MCF 10A (cell line): ENCODE measurements at regions not wholly inside any gene's neighbourhood (a gene's known extent, or its start where the extent isn't known, plus 50 kb on each side); places are given as distances from the start of the nearest gene placed in this dataset.

Source experiments
- BruUV-seq: library from RNA; stranded (reverse); fragments of 400-500 nt; replicated peaks from 2 replicates; lab custom pipeline; 2021; lab: Mats Ljungman, UMichigan
- CTCF ChIA-PET: fragments of 300-600 bp; sonication (Branson Sonifier 250); formaldehyde crosslinking; extraction: SDS; loops from one replicate; lab custom pipeline; 2021; ENCODE audit warnings: antibody characterized with exemption, inconsistent platforms; lab: Yijun Ruan, JAX
- POLR2A ChIA-PET: fragments of 300-600, 350-650 bp; sonication (Branson Sonifier 250); formaldehyde crosslinking; extraction: SDS; loops from one replicate; lab custom pipeline; 2020; ENCODE audit warnings: antibody characterized with exemption, inconsistent platforms; lab: Yijun Ruan, JAX
- DNase-seq: peaks from one replicate; pipeline ENCODE4 v3.0.0-alpha.2; 2018; ENCODE audit not compliant: unreplicated experiment
- H3K27ac Mint-ChIP-seq: one replicate; pipeline ENCODE4 v1.8.0; 2022; ENCODE audit warnings: mild to moderate bottlenecking, low read depth, mixed read lengths; ENCODE audit not compliant: unreplicated experiment
- H3K27me3 Mint-ChIP-seq: one replicate; pipeline ENCODE4 v1.8.0; 2022; ENCODE audit warnings: mixed read lengths; ENCODE audit not compliant: insufficient read depth, unreplicated experiment
- H3K36me3 Mint-ChIP-seq: one replicate; pipeline ENCODE4 v1.8.0; 2022; ENCODE audit warnings: mild to moderate bottlenecking, moderate library complexity, mixed read lengths; ENCODE audit not compliant: insufficient read depth, unreplicated experiment
- H3K4me1 Mint-ChIP-seq: one replicate; pipeline ENCODE4 v1.8.0; 2022; ENCODE audit warnings: mixed read lengths; ENCODE audit not compliant: insufficient read depth, unreplicated experiment
- H3K4me3 Mint-ChIP-seq: one replicate; pipeline ENCODE4 v1.8.0; 2022; ENCODE audit warnings: mild to moderate bottlenecking, moderate library complexity, mixed read lengths; ENCODE audit not compliant: unreplicated experiment
- H3K9me3 Mint-ChIP-seq: one replicate; pipeline ENCODE4 v1.8.0; 2022; ENCODE audit warnings: mixed read lengths; ENCODE audit not compliant: unreplicated experiment
- CTCF ChIP-seq: fragments of 200-600 bp; IDR thresholded peaks from one replicate; pipeline ENCODE4 v1.8.0; 2022; ENCODE audit warnings: antibody characterized with exemption, mild to moderate bottlenecking; ENCODE audit not compliant: unreplicated experiment
- intact Hi-C: fragments of 100-400 bp; cut with micrococcal nuclease; formaldehyde crosslinking; loops from 2 replicates; pipeline ENCODE4 v1.14.1; 2022

- BruUV-seq: no TSS peak
- intact Hi-C loops: loop anchor here (5.0 to 10.0 kb wide), 2 partner anchors 379 to 811 kb away; partner anchors contain the start of gene RAP2B
- CTCF ChIA-PET: interaction anchor here (0.6 kb wide), 1 partner anchor 18 kb away, joined by 4 read pairs; no protein-coding TSS in a partner anchor
Measured at GRCh38 chr3:153973722-153974265, 147.4 kb upstream of the ARHGEF26 start.

GRCh38 chr3:153974614-153975013 is 146.6 kb upstream of the ARHGEF26 start:
- DNase-seq: no peak

More at GRCh38 chr3:153973722-153974265, 147.4 kb upstream of the ARHGEF26 start:
- Mint-ChIP-seq H3K9me3 (no peaks in the 10 kb centered on the region), H3K36me3 (no peaks in the 10 kb centered on the region), H3K27ac (no peak overlapping the region), H3K4me3 (no peak overlapping the region), H3K27me3 (no peaks in the 10 kb centered on the region), H3K4me1 (no peaks in the 10 kb centered on the region)
- POLR2A ChIA-PET: no interaction called here
- no peak for TF ChIP-seq CTCF
- no peak for DNase-seq

GRCh38 chr3:153976891-153977554 is 144.2 kb upstream of the ARHGEF26 start:
- no TSS peak for BruUV-seq
- H3K36me3 Mint-ChIP-seq: no peaks in the 10 kb centered on the region
- CTCF ChIA-PET: interaction anchor here (0.6 to 0.7 kb wide), 3 partner anchors 683 to 1829 kb away, joined by 3 read pairs; no protein-coding TSS in a partner anchor

More at GRCh38 chr3:153974614-153975013, 146.6 kb upstream of the ARHGEF26 start:
- H3K27ac Mint-ChIP-seq: no peak overlapping the region
- peaks cover 3% of the 10 kb centered on the region for H3K4me1 Mint-ChIP-seq
- H3K9me3 Mint-ChIP-seq: no peaks in the 10 kb centered on the region
- no peaks in the 10 kb centered on the region for H3K36me3 Mint-ChIP-seq
- POLR2A ChIA-PET: no interaction called here
- intact Hi-C loops: loop anchor here (5.0 to 10.0 kb wide), 2 partner anchors 380 to 812 kb away; partner anchors contain the start of gene RAP2B
- TF ChIP-seq CTCF: no peak
- H3K4me3 Mint-ChIP-seq: no peak overlapping the region
- no peaks in the 10 kb centered on the region for H3K27me3 Mint-ChIP-seq
- BruUV-seq: no TSS peak
- CTCF ChIA-PET: no interaction called here

More at GRCh38 chr3:153976891-153977554, 144.2 kb upstream of the ARHGEF26 start:
- Mint-ChIP-seq H3K9me3 (no peaks in the 10 kb centered on the region), H3K27me3 (no peaks in the 10 kb centered on the region), H3K4me3 (no peak overlapping the region), H3K4me1 (peaks cover 13% of the 10 kb centered on the region), H3K27ac (no peak overlapping the region)
- intact Hi-C loops: loop anchor here (10.0 kb wide), 1 partner anchor 382 kb away; no protein-coding TSS in a partner anchor
- DNase-seq: peak; percentile 29
- POLR2A ChIA-PET: no interaction called here
- TF ChIP-seq CTCF: no peak
